ENCODE measurements at regions not wholly inside any gene's neighbourhood (a gene's known extent, or its start where the extent isn't known, plus 50 kb on each side); places are given as distances from the start of the nearest gene placed in this dataset.

- no peak for TF ChIP-seq CTCF (IDR thresholded peaks at IDR 0.05)
- no peak for TF ChIP-seq POLR2A (IDR thresholded peaks at IDR 0.05)
- no peak for TF ChIP-seq EP300 (IDR thresholded peaks at IDR 0.05)
Observed at GRCh38 chr2:15868186-15868585, 72.2 kb upstream of the MYCN start.
